HG03439 (cell line): ENCODE measurements at regions not wholly inside any gene's neighbourhood (a gene's known extent, or its start where the extent isn't known, plus 50 kb on each side); places are given as distances from the start of the nearest gene placed in this dataset.

Experiments
- ATAC-seq: cut with Tn5 transposase; IDR thresholded peaks from one replicate; pipeline ENCODE4 v1.9.1; 2021; ENCODE audit warnings: mild to moderate bottlenecking, moderate library complexity; ENCODE audit not compliant: unreplicated experiment

- no peak for ATAC-seq
Observed at GRCh38 chr10:110432814-110433565, 64.7 kb upstream of the DUSP5 start.

GRCh38 chr10:110433740-110434139 lies 64.0 kb upstream of the DUSP5 start:
- ATAC-seq, result no peak

GRCh38 chr10:110434489-110435096 lies 63.1 kb upstream of the DUSP5 start:
- no peak for ATAC-seq

GRCh38 chr10:110436554-110437350 lies 61.0 kb upstream of the DUSP5 start:
- ATAC-seq, result no peak

DNA sequence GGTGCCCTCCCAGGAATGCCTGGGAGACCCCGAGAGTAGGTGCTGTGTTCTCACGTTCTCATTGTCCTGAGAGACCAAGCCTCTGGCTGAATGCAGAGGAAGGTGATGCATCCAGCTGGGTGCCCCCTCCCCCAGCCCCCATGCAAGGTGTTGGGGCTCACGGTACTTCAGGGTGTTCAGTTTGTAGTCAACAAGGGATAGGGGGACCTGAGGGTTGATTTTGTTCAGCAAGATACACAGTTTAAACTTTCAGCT lies 60.4 kb upstream of the DUSP5 start:
- no peak for ATAC-seq

DNA sequence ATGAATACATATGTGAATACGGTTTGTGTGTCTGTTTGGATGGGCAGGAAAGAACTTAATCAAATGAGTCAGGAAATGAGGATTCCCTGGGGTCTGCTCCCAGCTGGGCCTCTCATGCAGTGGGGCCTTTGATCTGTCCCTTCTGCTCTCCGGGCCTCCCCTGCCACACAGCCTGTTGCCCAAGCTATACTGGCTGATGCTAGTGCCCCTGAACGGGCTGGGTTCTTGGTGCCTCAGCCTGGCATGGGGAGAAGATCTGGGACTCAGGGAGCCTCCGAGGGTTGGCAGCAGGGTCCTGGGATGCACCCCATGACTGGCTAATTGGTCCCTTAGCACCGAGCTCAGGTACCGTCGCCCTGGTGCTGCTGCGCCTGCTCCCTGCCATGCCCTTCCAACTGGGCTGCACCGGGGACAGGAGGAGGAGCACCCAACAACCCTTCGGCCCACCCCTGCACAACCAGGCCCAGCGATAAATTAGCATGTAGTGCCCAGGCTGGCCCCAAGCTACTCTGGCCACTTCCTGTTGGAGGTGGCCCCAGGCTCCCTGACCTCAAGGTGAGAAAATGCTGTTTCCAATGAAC lies 59.9 kb upstream of the DUSP5 start:
- ATAC-seq, result no peak

DNA sequence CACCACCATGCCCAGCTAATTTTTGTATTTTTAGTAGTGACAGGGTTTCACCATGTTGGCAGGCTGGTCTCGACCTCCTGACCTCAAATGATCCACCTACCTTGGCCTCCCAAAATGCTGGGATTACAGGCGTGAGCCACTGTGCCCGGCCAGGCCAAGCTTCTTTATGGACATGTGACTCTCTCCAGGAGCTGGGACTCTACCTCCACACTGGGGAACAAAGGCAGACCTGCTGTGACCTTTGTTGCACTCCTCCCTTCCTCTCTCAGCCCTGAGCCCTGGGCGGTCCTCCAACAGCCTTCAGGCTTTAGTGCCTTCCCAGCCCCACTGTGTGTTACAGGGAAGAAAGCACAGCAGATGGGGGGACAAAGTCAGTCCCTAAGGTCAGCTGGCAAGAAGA lies 55.0 kb upstream of the DUSP5 start:
- ATAC-seq, result no peak

GRCh38 chr10:110443239-110444003 lies 54.3 kb upstream of the DUSP5 start:
- no peak for ATAC-seq

GRCh38 chr10:110444004-110444337 lies 53.7 kb upstream of the DUSP5 start:
- ATAC-seq, result no peak

DNA sequence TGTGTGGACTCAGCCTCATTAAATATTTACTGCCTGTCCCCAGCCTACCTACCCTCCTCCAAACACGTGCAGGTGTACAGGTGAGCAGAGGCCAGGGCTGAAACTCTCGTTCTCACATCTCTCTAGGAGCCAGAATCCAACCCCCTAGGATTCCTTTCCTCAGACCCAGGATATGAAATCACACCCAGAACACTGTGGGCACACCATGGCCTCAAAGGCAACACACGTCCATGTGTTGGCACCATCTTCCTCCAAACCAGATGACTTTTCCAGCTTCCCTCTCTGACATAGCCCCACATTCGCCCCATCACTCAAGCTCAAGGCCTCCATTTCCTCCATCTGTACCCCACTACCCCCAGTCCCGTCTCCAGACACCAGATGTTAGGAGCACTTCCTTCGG lies 51.8 kb upstream of the DUSP5 start:
- ATAC-seq, result no peak

DNA sequence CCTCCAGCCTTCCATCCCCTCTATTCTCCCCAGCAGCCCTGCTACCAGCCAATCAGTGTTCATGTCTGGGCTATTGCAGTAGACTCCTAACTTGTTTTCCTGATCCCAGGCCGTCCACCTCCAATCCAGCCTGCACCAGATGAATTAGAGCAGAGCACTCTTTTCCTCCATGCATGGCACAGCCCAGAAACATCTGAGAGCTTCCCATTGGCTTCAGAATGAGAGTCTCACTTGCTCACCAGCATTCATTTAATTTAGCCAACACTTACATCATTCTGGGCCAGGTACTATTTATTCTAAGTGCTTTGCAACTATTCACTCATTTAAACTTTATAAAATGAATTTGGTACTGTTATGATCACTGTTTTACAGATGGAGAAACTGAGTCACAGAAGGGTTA lies 51.4 kb upstream of the DUSP5 start:
- ATAC-seq, result no peak

DNA sequence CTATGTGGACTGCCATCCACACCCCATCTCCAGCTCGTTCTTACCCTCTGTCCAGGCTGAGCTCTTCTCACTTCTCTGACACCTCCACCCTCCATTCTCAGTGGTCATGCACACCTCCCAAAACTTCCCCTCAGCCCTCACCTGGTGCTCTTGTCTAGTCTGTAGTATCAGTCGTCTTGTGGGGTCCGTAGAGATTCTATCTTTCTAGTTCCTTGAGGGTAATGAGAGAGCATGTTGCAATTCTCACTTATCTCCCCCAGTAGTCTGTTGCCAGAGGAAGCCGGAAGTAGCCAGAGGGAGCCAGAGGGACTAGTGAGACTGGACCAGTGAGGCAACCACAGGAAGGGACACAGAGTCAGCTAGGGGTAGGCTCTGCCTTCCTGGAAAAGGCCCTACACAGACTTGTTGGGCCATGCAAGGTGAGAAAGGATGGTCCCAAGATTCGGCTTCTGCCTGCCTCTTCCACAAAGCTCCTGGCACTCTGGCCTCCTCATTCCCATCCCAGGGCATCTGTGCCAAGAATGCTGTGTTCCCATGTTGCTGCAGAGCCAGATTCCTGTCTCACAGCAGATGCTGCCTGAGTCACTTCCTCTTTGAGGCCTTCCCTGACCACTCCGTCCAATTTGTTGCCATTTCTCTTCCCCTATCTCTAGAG lies 50.6 kb upstream of the DUSP5 start:
- ATAC-seq, result no peak

DNA sequence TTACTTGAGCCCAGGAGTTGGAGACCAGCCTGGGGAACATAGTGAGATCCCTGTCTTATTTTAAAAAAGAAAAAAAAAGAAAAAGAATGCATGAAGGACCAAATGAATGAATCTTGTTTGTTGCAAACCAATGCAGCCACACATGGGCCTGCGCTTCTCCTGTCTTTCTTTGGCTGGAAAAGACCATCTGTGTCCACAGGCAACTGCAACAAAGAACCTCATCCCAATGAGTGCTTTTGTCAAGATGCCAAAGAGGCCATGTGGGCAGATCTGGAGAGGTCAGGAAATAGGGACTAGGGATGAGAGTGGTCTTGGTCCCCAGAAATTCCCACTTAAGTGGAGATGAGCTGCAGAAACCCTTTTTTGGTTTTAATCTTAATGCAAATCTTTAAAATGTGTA lies 49.8 kb upstream of the DUSP5 start:
- ATAC-seq, result no peak
